Activated CD4-positive, alpha-beta T cell treated with anti-CD3 and anti-CD28 coated beads, Interleukin-2, amount 50 U/mL, for 4 hours (primary cell): ENCODE measurements at regions not wholly inside any gene's neighbourhood (a gene's known extent, or its start where the extent isn't known, plus 50 kb on each side); places are given as distances from the start of the nearest gene placed in this dataset.

ENCODE experiments used
- DNase-seq, 2 experiments: peaks; one replicate each; pipeline ENCODE4 v3.0.0-alpha.2; 2020

GRCh38 chr21:14716761-14717396 lies 170.8 kb upstream of the SAMSN1 start:
- DNase-seq, result no peak

GRCh38 chr21:14713109-14713508 lies 167.0 kb upstream of the SAMSN1 start:
- no peak for DNase-seq

- no peak for DNase-seq
Observed at GRCh38 chr21:14712121-14712715, 166.1 kb upstream of the SAMSN1 start.

GRCh38 chr21:14711287-14711686 lies 165.2 kb upstream of the SAMSN1 start:
- DNase-seq, result no peak

DNA sequence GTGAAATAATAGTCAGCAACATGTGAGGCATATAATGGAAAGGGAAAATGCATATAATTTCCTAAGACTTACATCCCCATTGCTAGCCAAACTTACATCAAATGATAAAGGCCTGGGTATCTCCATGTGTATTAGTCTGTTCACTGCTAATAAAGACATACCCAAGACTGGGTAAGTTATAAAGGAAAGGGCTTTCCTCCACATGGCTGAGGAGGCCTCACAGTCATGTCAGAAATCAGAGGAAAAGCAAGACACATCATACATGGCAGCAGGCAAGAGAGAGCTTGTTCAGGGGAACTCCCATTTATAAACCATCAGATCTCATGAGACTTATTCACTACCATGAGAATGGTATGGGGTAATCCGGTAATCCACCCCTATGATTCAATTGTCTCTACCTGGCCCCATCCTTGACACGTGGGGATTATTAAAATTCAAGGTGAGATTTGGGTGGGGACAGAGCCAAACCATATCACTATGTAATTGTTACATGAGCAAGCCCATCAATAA lies 161.5 kb upstream of the SAMSN1 start:
- no peak for DNase-seq

- no peak for DNase-seq
Observed at GRCh38 chr21:14706712-14707510, 160.8 kb upstream of the SAMSN1 start.

DNA sequence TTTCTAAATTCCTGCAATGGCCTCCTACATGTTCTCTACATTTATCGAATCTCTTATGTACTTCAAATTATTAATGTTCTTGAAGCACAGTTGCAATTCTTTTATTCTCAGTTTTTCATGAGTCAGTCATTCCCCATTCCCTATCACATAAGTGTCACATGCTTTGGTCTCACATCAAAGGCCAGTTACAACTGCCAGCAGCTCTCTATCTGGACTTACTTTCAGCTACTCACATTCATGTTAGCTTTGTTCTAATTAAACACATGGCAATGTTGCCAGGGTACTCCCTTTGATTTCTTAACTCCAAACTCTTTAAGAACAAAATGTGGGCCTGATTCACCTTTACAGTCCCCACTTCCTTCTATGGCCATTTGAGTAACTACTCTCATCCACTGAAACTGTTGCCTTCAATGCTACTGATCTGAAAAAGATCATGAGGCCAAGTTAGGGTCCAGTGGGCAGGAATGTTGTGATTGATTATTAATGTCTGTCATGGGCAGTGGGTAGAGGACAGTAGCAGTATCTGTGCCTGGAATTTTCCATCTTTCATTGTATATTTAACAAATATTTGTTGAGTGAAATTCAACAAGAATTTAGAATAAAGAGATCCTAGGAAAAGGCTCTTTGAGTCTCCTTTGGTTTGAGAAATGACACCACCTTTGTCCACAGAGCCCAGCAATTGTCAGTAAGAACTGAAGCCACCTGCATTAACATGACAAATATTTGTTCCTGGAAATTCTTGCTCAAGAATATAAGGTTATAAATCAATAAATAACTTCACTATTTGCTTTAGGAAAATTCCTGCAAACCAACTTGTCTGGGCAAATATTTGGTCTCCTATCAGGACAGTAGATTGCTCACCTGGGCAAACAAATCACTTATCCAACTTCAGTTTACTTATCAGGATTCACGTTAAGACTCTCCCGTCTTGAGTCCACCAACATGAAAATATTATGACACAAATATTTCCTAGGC lies 153.6 kb upstream of the SAMSN1 start:
- no peak for DNase-seq

DNA sequence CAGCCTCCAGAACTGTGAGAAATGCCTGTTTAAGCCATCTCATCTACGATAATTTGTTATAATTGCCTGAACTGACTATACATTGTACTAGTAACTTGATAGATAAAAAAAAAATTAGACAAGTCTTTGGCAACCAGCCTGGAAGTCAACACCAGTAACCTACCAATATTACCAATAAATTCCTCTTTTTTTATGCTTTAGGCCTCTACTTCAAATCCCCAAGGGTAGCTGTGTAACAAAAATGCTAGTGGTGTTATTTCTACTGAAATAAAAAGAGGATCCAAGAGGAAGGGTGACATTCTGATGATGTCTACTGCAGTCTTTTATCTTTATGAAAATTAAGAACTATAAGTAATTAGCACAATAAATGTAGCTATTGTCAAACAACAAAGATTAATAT lies 151.7 kb upstream of the SAMSN1 start:
- DNase-seq, result no peak

DNA sequence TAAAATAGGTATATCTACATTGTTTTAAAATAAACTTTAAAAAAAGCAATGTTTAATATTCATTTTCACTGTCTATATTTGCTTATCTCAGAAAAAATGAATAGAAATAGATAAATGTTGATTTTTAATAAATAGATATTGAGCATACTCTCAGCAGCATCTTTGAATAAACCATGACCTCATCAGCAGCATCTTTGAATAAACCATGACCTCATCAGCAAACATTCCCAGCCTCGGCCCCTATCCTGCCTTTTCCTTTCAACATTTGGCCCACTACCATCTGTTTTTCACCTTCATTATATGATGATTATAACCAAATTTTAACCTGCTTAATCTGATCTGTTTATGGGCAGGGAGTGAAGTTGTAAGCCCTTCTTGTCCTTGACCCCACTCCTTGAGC lies 148.7 kb upstream of the SAMSN1 start:
- DNase-seq, result no peak

DNA sequence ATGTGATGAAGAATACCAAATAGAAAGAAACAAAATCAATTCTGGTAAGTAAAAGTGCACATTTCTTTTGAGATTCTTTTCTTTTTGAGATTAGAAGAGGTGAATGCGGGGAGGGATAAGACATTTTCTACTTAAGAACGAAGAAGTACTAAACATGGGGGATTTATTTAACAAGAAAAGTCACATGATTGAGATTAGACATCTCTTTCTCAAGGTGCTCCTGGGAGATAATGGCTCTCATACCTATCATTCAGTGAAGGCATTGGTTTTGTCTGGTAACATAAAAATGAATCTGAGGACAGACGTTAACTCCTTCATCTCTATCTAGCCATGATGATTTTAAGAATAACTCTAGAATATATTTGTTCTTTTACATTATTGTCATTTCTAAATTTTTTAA lies 147.9 kb upstream of the SAMSN1 start:
- DNase-seq, result no peak

DNA sequence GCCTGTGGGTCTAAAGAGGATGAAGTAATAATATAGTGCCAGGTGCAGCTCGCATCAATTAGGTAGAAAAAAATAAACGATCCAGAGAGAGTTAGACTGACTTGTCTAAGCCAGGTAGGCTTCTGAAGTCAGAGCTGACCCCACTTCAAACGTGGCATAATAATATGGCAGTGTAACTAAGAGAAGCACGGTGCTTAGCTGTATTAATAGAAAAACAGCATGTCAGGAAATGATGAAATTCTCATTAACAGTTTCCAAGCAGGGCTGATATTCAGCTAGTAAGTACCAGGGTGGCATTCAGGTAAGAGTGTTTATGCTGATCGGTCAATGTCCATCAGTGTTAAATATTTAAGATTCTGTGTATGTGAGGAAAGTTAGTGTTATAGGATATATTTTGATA lies 145.8 kb upstream of the SAMSN1 start:
- DNase-seq, result no peak

DNA sequence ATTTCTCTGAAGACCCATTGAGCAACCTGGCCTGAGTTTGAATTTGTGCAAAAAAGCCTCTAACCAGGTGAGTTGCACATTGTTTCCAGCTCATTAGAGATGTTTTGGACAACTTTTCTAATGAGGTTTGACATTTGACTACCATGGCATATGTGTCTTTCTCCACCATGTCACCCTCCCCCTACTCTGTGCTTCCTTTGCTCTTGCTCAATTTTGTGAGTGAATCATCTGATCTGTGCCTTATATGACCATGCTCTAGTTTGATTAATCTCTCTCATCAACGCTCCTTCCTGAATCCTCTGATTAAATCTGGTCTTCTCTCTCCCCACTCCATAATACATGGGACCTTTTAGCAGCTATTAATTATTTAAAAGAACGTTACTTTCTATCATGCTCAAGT lies 144.8 kb upstream of the SAMSN1 start:
- no peak for DNase-seq

- no peak for DNase-seq
Observed at GRCh38 chr21:14688936-14689335, 142.8 kb upstream of the SAMSN1 start.

DNA sequence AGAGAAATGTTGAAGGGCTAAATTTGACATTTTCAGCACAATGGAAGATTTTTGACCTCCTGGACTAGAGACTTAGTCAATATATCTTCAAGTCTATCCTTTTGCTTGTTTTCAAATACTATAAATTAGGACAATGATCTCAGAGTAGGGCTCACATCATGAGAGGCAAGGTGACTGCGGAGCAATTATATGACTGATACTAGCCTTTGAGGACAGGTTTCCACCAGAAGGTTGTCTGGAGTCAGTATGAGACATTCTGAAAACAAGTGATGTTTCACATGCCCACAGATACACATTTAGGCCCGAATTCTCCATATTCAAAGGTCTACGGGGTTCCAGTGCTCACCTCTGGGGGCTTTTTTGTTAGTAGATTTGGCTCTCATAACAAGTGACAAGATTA lies 142.3 kb upstream of the SAMSN1 start:
- no peak for DNase-seq

- no peak for DNase-seq
Observed at GRCh38 chr21:14687268-14687625, 141.1 kb upstream of the SAMSN1 start.

- DNase-seq, result no peak
Observed at GRCh38 chr21:14686466-14687267, 140.6 kb upstream of the SAMSN1 start.

DNA sequence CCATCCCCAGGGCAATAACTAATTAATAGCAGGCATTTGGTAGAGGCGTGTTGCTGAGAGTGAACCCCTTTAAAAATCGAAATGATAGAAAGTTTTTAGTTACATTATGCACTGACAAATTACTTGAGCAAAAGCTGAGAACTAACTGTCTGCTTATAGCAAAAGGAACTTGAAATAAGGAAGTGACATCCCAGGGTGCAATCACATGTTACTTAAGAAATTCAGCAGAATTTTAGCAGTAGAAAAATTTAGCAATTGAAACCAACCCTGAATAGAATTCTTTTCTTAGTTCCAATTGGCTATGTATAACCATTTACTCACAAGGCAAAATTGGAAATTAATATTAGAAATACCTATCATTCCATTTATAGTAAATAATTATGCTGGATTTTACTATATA lies 139.5 kb upstream of the SAMSN1 start:
- DNase-seq, result no peak

DNA sequence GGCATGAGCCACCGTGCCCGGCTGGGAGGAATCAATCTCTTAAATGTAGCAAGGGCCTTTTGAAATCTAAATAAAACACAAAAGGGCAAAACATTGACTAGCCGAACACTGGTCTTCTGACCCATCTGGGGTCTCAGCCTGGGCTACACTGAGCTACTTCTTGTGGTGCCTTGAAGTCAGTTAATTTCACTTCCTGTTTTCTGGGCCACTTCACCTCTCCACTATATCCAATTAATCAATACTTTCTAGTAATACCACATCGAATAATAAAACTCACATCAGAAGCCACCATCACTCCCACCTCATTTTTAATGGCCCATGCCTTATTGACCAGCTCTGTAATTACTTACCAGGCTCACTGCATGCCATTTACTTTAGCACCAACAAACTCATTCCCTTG lies 138.0 kb upstream of the SAMSN1 start:
- DNase-seq, result no peak

GRCh38 chr21:14683063-14683462 lies 136.9 kb upstream of the SAMSN1 start:
- no peak for DNase-seq

DNA sequence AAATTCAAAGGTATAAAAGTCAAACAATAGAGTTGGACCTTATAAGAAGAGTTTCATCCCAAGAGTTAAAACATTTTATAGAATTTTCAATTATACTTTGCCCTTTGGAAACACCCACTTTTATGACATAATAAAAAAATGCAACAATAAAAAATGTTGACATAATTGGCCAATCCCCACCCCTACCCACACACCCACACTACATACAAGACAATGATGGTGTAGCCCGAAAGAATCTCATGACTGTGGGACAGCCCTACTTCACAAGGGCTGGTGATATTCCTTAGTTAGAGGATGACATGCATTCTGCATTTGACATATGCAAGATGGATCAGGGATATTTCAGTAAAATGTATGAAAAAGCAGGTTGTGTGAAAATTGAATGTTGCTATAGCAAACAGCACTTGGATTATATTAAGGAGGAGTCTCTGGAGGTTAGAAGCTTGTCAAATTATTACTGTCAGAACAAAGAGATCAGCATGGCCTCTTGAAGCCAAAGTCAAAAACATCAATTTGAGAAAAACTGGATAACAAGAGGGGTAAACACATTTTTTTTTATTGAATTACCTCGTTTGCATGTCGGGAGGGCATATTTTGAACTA lies 133.0 kb upstream of the SAMSN1 start:
- no peak for DNase-seq

DNA sequence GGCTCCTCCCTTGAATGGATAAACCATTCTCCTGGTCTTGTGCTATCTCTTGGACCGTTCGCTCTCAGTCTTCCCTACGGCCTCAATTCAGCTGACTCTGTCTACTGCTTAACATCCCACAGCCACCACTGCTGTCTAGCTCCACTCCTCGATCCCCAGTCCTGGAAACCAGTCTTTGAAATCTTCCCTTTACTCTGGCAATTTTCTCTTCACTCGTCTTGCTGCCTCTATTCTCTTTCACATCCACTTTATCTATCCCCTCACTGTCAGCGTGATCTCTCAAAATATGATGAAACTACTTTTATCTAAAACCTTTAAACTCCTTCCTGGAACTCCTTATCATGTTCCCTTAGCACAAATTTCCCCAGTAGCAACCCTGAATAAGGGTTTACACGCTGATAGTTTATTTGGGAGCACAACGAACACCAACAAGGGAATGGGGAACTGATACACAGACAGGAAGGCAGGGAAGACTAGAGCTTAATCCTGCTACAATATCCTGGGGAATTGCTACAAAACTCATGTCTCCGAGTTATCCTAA lies 131.6 kb upstream of the SAMSN1 start:
- no peak for DNase-seq
